SJCRH30 (cell line): ENCODE measurements at regions not wholly inside any gene's neighbourhood (a gene's known extent, or its start where the extent isn't known, plus 50 kb on each side); places are given as distances from the start of the nearest gene placed in this dataset.
A peak's percentile ranks its signal among the peaks of the same experiment; 100 is the strongest.

Experiments
- DNase-seq, 2 experiments: peaks; one replicate each; pipeline ENCODE4 v3.0.0-alpha.2; 2015 to 2020
- H3K27ac ChIP-seq: fragments of 250-450 bp; sonication (Bioruptor Pico); 2 replicates; pipeline ENCODE4 v1.5.1; 2020; ENCODE audit warnings: mild to moderate bottlenecking, moderate library complexity
- H3K27me3 ChIP-seq: fragments of 250-450 bp; sonication (Bioruptor Pico); 2 replicates; pipeline ENCODE4 v1.5.1; 2020; ENCODE audit warnings: mild to moderate bottlenecking, moderate library complexity
- H3K36me3 ChIP-seq: fragments of 250-450 bp; sonication (Bioruptor Pico); 2 replicates; pipeline ENCODE4 v1.5.1; 2020; ENCODE audit warnings: mild to moderate bottlenecking, moderate library complexity
- H3K4me1 ChIP-seq: fragments of 250-450 bp; sonication (Bioruptor Pico); 2 replicates; pipeline ENCODE4 v1.5.1; 2020; ENCODE audit warnings: mild to moderate bottlenecking, moderate library complexity
- H3K4me3 ChIP-seq: fragments of 250-450 bp; sonication (Bioruptor Pico); 2 replicates; pipeline ENCODE4 v1.5.1; 2020; ENCODE audit warnings: mild to moderate bottlenecking, moderate library complexity
- H3K9me3 ChIP-seq: fragments of 250-450 bp; sonication (Bioruptor Pico); replicated peaks from 2 replicates; pipeline ENCODE4 v1.5.1; 2020; ENCODE audit warnings: mild to moderate bottlenecking, moderate library complexity

- Histone ChIP-seq H3K4me3 (no peak overlapping the region), H3K4me1 (no peaks in the 10 kb centered on the region), H3K36me3 (no peaks in the 10 kb centered on the region), H3K27ac (no peak overlapping the region), H3K9me3 (no peaks in the 10 kb centered on the region), H3K27me3 (no peaks in the 10 kb centered on the region)
- DNase-seq: no peak
Measured at GRCh38 chr5:2258861-2259260, 376.1 kb upstream of the IRX4 start.

- DNase-seq: no peak
- H3K27ac ChIP-seq: no peak overlapping the region
- H3K27me3 ChIP-seq: no peaks in the 10 kb centered on the region
- H3K9me3 ChIP-seq: no peaks in the 10 kb centered on the region
- H3K36me3 ChIP-seq: no peaks in the 10 kb centered on the region
- H3K4me3 ChIP-seq: no peak overlapping the region
- no peaks in the 10 kb centered on the region for H3K4me1 ChIP-seq
Measured at GRCh38 chr5:2257326-2258244, 374.9 kb upstream of the IRX4 start.

- no peak overlapping the region for H3K27ac ChIP-seq
- H3K27me3 ChIP-seq: no peaks in the 10 kb centered on the region
- no peaks in the 10 kb centered on the region for H3K4me1 ChIP-seq
- no peaks in the 10 kb centered on the region for H3K36me3 ChIP-seq
- H3K9me3 ChIP-seq: no peaks in the 10 kb centered on the region
- DNase-seq: peak; percentile 17 to 45
- H3K4me3 ChIP-seq: no peak overlapping the region
Measured at GRCh38 chr5:2256691-2257280, 374.1 kb upstream of the IRX4 start.

- no peak for DNase-seq
- Histone ChIP-seq H3K9me3 (no peaks in the 10 kb centered on the region), H3K36me3 (no peaks in the 10 kb centered on the region), H3K4me1 (no peaks in the 10 kb centered on the region), H3K27me3 (no peaks in the 10 kb centered on the region), H3K4me3 (no peak overlapping the region), H3K27ac (no peak overlapping the region)
Measured at GRCh38 chr5:2255915-2256690, 373.4 kb upstream of the IRX4 start.

GRCh38 chr5:2254880-2255750, 372.4 kb upstream of the IRX4 start:
- no peaks in the 10 kb centered on the region for H3K9me3 ChIP-seq
- no peak overlapping the region for H3K27ac ChIP-seq
- H3K4me1 ChIP-seq: no peaks in the 10 kb centered on the region
- DNase-seq: no peak
- no peak overlapping the region for H3K4me3 ChIP-seq
- H3K27me3 ChIP-seq: no peaks in the 10 kb centered on the region
- H3K36me3 ChIP-seq: no peaks in the 10 kb centered on the region

- Histone ChIP-seq H3K9me3 (no peaks in the 10 kb centered on the region), H3K4me3 (no peak overlapping the region)
Measured at GRCh38 chr5:2254406-2254805, 371.7 kb upstream of the IRX4 start.

GRCh38 chr5:2253040-2253975, 370.6 kb upstream of the IRX4 start:
- Histone ChIP-seq H3K27me3 (no peaks in the 10 kb centered on the region), H3K9me3 (no peaks in the 10 kb centered on the region), H3K27ac (no peak overlapping the region), H3K36me3 (no peaks in the 10 kb centered on the region), H3K4me1 (no peaks in the 10 kb centered on the region), H3K4me3 (no peak overlapping the region)
- DNase-seq: no peak

More at GRCh38 chr5:2254406-2254805, 371.7 kb upstream of the IRX4 start:
- H3K4me1 ChIP-seq: no peaks in the 10 kb centered on the region
- DNase-seq: no peak
- H3K27me3 ChIP-seq: no peaks in the 10 kb centered on the region
- H3K36me3 ChIP-seq: no peaks in the 10 kb centered on the region
- H3K27ac ChIP-seq: no peak overlapping the region

GRCh38 chr5:2251751-2252150, 369.0 kb upstream of the IRX4 start:
- Histone ChIP-seq H3K36me3 (no peaks in the 10 kb centered on the region), H3K4me3 (no peak overlapping the region), H3K4me1 (no peaks in the 10 kb centered on the region), H3K9me3 (no peaks in the 10 kb centered on the region), H3K27me3 (no peaks in the 10 kb centered on the region), H3K27ac (no peak overlapping the region)
- no peak for DNase-seq

- no peaks in the 10 kb centered on the region for H3K27me3 ChIP-seq
- no peaks in the 10 kb centered on the region for H3K36me3 ChIP-seq
- no peak overlapping the region for H3K27ac ChIP-seq
- no peaks in the 10 kb centered on the region for H3K9me3 ChIP-seq
- H3K4me3 ChIP-seq: no peak overlapping the region
- DNase-seq: no peak
- no peaks in the 10 kb centered on the region for H3K4me1 ChIP-seq
Measured at GRCh38 chr5:2251298-2251697, 368.6 kb upstream of the IRX4 start.

- Histone ChIP-seq H3K36me3 (no peaks in the 10 kb centered on the region), H3K4me1 (no peaks in the 10 kb centered on the region), H3K9me3 (no peaks in the 10 kb centered on the region), H3K4me3 (no peak overlapping the region), H3K27me3 (no peaks in the 10 kb centered on the region), H3K27ac (no peak overlapping the region)
- DNase-seq: no peak
Measured at GRCh38 chr5:2250365-2250950, 367.7 kb upstream of the IRX4 start.

- Histone ChIP-seq H3K4me3 (no peak overlapping the region), H3K9me3 (no peaks in the 10 kb centered on the region), H3K36me3 (no peaks in the 10 kb centered on the region), H3K27me3 (no peaks in the 10 kb centered on the region), H3K4me1 (no peaks in the 10 kb centered on the region), H3K27ac (no peak overlapping the region)
- no peak for DNase-seq
Measured at GRCh38 chr5:2249442-2249841, 366.7 kb upstream of the IRX4 start.

- H3K4me1 ChIP-seq: no peaks in the 10 kb centered on the region
- no peaks in the 10 kb centered on the region for H3K36me3 ChIP-seq
- no peak overlapping the region for H3K27ac ChIP-seq
- no peak for DNase-seq
- H3K9me3 ChIP-seq: no peaks in the 10 kb centered on the region
- H3K27me3 ChIP-seq: no peaks in the 10 kb centered on the region
- no peak overlapping the region for H3K4me3 ChIP-seq
Measured at GRCh38 chr5:2249026-2249425, 366.3 kb upstream of the IRX4 start.

- H3K36me3 ChIP-seq: no peaks in the 10 kb centered on the region
- H3K27ac ChIP-seq: no peak overlapping the region
- no peaks in the 10 kb centered on the region for H3K9me3 ChIP-seq
- DNase-seq: no peak
- no peak overlapping the region for H3K4me3 ChIP-seq
- H3K4me1 ChIP-seq: no peaks in the 10 kb centered on the region
- H3K27me3 ChIP-seq: no peaks in the 10 kb centered on the region
Measured at GRCh38 chr5:2242539-2242938, 359.8 kb upstream of the IRX4 start.
